NCI-H526 treated with DMSO at 0.1 percent for 48 hours (cell line): ENCODE measurements at regions not wholly inside any gene's neighbourhood (a gene's known extent, or its start where the extent isn't known, plus 50 kb on each side); places are given as distances from the start of the nearest gene placed in this dataset.
A peak's percentile ranks its signal among the peaks of the same experiment; 100 is the strongest.
"Not testable (repeated sequence)": the region's sequence is repeated elsewhere in the genome, so short reads cannot be mapped to it uniquely, and the experiment has no call there.

Experiments
- DNase-seq: peaks from one replicate; lab custom pipeline; 2025; lab: John Stamatoyannopoulos, UW

GRCh38 chr11:123344790-123345357 is 85.2 kb upstream of the GRAMD1B start:
- no peak for DNase-seq

- not testable (repeated sequence) for DNase-seq
Measured at GRCh38 chr11:123344188-123344587, 85.9 kb upstream of the GRAMD1B start.

GRCh38 chr11:123338997-123339752 is 90.9 kb upstream of the GRAMD1B start:
- no peak for DNase-seq

- no peak for DNase-seq
Measured at GRCh38 chr11:123338266-123338800, 91.7 kb upstream of the GRAMD1B start.

- no peak for DNase-seq
Measured at GRCh38 chr11:123334925-123335324, 95.1 kb upstream of the GRAMD1B start.

GRCh38 chr11:123332577-123332976 is 97.5 kb upstream of the GRAMD1B start:
- not testable (repeated sequence) for DNase-seq

- no peak for DNase-seq
Measured at GRCh38 chr11:123330948-123331347, 99.1 kb upstream of the GRAMD1B start.

- no peak for DNase-seq
Measured at GRCh38 chr11:123330471-123330870, 99.6 kb upstream of the GRAMD1B start.

GRCh38 chr11:123330071-123330470 is 100.0 kb upstream of the GRAMD1B start:
- DNase-seq: no peak

- DNase-seq: no peak
Measured at GRCh38 chr11:123328281-123328867, 101.7 kb upstream of the GRAMD1B start.

GRCh38 chr11:123325533-123325932 is 104.5 kb upstream of the GRAMD1B start:
- no peak for DNase-seq

- no peak for DNase-seq
Measured at GRCh38 chr11:123323568-123323967, 106.5 kb upstream of the GRAMD1B start.

GRCh38 chr11:123321636-123322035 is 108.4 kb upstream of the GRAMD1B start:
- no peak for DNase-seq

- no peak for DNase-seq
Measured at GRCh38 chr11:123318623-123319022, 111.4 kb upstream of the GRAMD1B start.

GRCh38 chr11:123318132-123318531 is 111.9 kb upstream of the GRAMD1B start:
- DNase-seq: not testable (repeated sequence)

GRCh38 chr11:123316003-123316402 is 114.1 kb upstream of the GRAMD1B start:
- DNase-seq: no peak

GRCh38 chr11:123314972-123315371 is 115.1 kb upstream of the GRAMD1B start:
- DNase-seq: no peak

- no peak for DNase-seq
Measured at GRCh38 chr11:123313262-123313661, 116.8 kb upstream of the GRAMD1B start.

- no peak for DNase-seq
Measured at GRCh38 chr11:123308077-123308476, 113.0 kb upstream of the CLMP start.

GRCh38 chr11:123307276-123307675 is 112.2 kb upstream of the CLMP start:
- DNase-seq: no peak

- DNase-seq: peak; percentile 33
Measured at GRCh38 chr11:123306531-123306930, 111.5 kb upstream of the CLMP start.

GRCh38 chr11:123305601-123306375 is 110.7 kb upstream of the CLMP start:
- no peak for DNase-seq
